HAP-1 (cell line): ENCODE measurements at regions not wholly inside any gene's neighbourhood (a gene's known extent, or its start where the extent isn't known, plus 50 kb on each side); places are given as distances from the start of the nearest gene placed in this dataset.

Experiments
- DNase-seq, 2 experiments: peaks; one replicate each; pipeline ENCODE4 v3.0.0-alpha.2; 2016 to 2020; ENCODE audit warnings: low spot score in 2 of 2
- H3K27me3 ChIP-seq: fragments of 250-450 bp; sonication (Bioruptor Pico); 2 replicates; pipeline ENCODE4 v1.5.1; 2020; ENCODE audit warnings: low read depth, mild to moderate bottlenecking, moderate library complexity
- H3K36me3 ChIP-seq: fragments of 250-450 bp; sonication (Bioruptor Pico); replicated peaks from 2 replicates; pipeline ENCODE4 v1.5.1; 2020; ENCODE audit warnings: mild to moderate bottlenecking
- H3K4me1 ChIP-seq: fragments of 250-450 bp; sonication (Bioruptor Pico); 2 replicates; pipeline ENCODE4 v1.5.1; 2020; ENCODE audit warnings: mild to moderate bottlenecking
- H3K4me3 ChIP-seq: fragments of 250-450 bp; sonication (Bioruptor Pico); 2 replicates; pipeline ENCODE4 v1.5.1; 2020; ENCODE audit warnings: mild to moderate bottlenecking, moderate library complexity
- H3K9me3 ChIP-seq: fragments of 250-450 bp; sonication (Bioruptor Pico); 2 replicates; pipeline ENCODE4 v1.5.1; 2020; ENCODE audit warnings: mild to moderate bottlenecking, moderate library complexity
- in situ Hi-C: fragments of 300-500 bp; cut with MboI; formaldehyde crosslinking; loops from 3 replicates; pipeline ENCODE4 v1.14.3; 2020; ENCODE audit warnings: low sequenced_read_pairs, inconsistent platforms, mixed read lengths

GRCh38 chr5:4156153-4156552, 560.5 kb downstream of the IRX1 start:
- Histone ChIP-seq H3K27me3 (no peaks in the 10 kb centered on the region), H3K9me3 (no peaks in the 10 kb centered on the region; the same call in 1 of the 2 replicates), H3K4me3 (no peak overlapping the region), H3K4me1 (no peaks in the 10 kb centered on the region), H3K36me3 (no peaks in the 10 kb centered on the region)
- DNase-seq: no peak
- in situ Hi-C loops: no loop called here

- H3K9me3 ChIP-seq: no peaks in the 10 kb centered on the region; the same call in 1 of the 2 replicates
- no peaks in the 10 kb centered on the region for H3K4me1 ChIP-seq
- H3K36me3 ChIP-seq: no peaks in the 10 kb centered on the region
- no peaks in the 10 kb centered on the region for H3K27me3 ChIP-seq
- DNase-seq: no peak
- in situ Hi-C loops: no loop called here
- H3K4me3 ChIP-seq: no peak overlapping the region
Measured at GRCh38 chr5:4156889-4157288, 561.3 kb downstream of the IRX1 start.

GRCh38 chr5:4158750-4159447, 563.3 kb downstream of the IRX1 start:
- no peaks in the 10 kb centered on the region; the same call in 1 of the 2 replicates for H3K9me3 ChIP-seq
- no peaks in the 10 kb centered on the region for H3K36me3 ChIP-seq
- no peak overlapping the region for H3K4me3 ChIP-seq
- no peak for DNase-seq
- in situ Hi-C loops: no loop called here
- H3K4me1 ChIP-seq: no peaks in the 10 kb centered on the region
- no peaks in the 10 kb centered on the region for H3K27me3 ChIP-seq

GRCh38 chr5:4159681-4160080, 564.0 kb downstream of the IRX1 start:
- Histone ChIP-seq H3K27me3 (no peaks in the 10 kb centered on the region), H3K4me1 (no peaks in the 10 kb centered on the region), H3K36me3 (no peaks in the 10 kb centered on the region), H3K4me3 (no peak overlapping the region), H3K9me3 (no peaks in the 10 kb centered on the region; the same call in 1 of the 2 replicates)
- no peak for DNase-seq
- in situ Hi-C loops: no loop called here

GRCh38 chr5:4164167-4164566, 568.5 kb downstream of the IRX1 start:
- no peaks in the 10 kb centered on the region for H3K36me3 ChIP-seq
- no peaks in the 10 kb centered on the region for H3K27me3 ChIP-seq
- H3K9me3 ChIP-seq: no peaks in the 10 kb centered on the region; the same call in 1 of the 2 replicates
- no peaks in the 10 kb centered on the region for H3K4me1 ChIP-seq
- DNase-seq: no peak
- in situ Hi-C loops: no loop called here
- no peak overlapping the region for H3K4me3 ChIP-seq

- Histone ChIP-seq H3K36me3 (no peaks in the 10 kb centered on the region), H3K27me3 (no peaks in the 10 kb centered on the region), H3K4me1 (no peaks in the 10 kb centered on the region), H3K9me3 (no peaks in the 10 kb centered on the region), H3K4me3 (no peak overlapping the region)
- no peak for DNase-seq
- in situ Hi-C loops: no loop called here
Measured at GRCh38 chr5:4180703-4181102, 585.1 kb downstream of the IRX1 start.

- DNase-seq: no peak
- no peaks in the 10 kb centered on the region for H3K27me3 ChIP-seq
- H3K36me3 ChIP-seq: no peaks in the 10 kb centered on the region
- H3K9me3 ChIP-seq: no peaks in the 10 kb centered on the region
- H3K4me1 ChIP-seq: no peaks in the 10 kb centered on the region
- H3K4me3 ChIP-seq: no peak overlapping the region
- in situ Hi-C loops: no loop called here
Measured at GRCh38 chr5:4182144-4182543, 586.5 kb downstream of the IRX1 start.

- Histone ChIP-seq H3K4me3 (no peak overlapping the region), H3K9me3 (no peaks in the 10 kb centered on the region), H3K36me3 (no peaks in the 10 kb centered on the region), H3K4me1 (no peaks in the 10 kb centered on the region), H3K27me3 (no peaks in the 10 kb centered on the region)
- in situ Hi-C loops: no loop called here
- DNase-seq: no peak
Measured at GRCh38 chr5:4185127-4185526, 589.5 kb downstream of the IRX1 start.

- in situ Hi-C loops: no loop called here
- no peak for DNase-seq
Measured at GRCh38 chr5:4188704-4189103, 593.1 kb downstream of the IRX1 start.

GRCh38 chr5:4189317-4189716, 593.7 kb downstream of the IRX1 start:
- in situ Hi-C loops: no loop called here
- no peaks in the 10 kb centered on the region for H3K27me3 ChIP-seq

More at GRCh38 chr5:4188704-4189103, 593.1 kb downstream of the IRX1 start:
- Histone ChIP-seq H3K9me3 (no peaks in the 10 kb centered on the region), H3K4me3 (no peak overlapping the region), H3K27me3 (no peaks in the 10 kb centered on the region), H3K4me1 (no peaks in the 10 kb centered on the region), H3K36me3 (no peaks in the 10 kb centered on the region)

GRCh38 chr5:4191041-4191440, 595.4 kb downstream of the IRX1 start:
- peak in 1 of 2 experiments; percentile 13 for DNase-seq
- Histone ChIP-seq H3K9me3 (no peaks in the 10 kb centered on the region), H3K36me3 (no peaks in the 10 kb centered on the region), H3K27me3 (no peaks in the 10 kb centered on the region), H3K4me1 (no peaks in the 10 kb centered on the region), H3K4me3 (no peak overlapping the region)
- in situ Hi-C loops: no loop called here

More at GRCh38 chr5:4189317-4189716, 593.7 kb downstream of the IRX1 start:
- H3K36me3 ChIP-seq: no peaks in the 10 kb centered on the region
- no peak for DNase-seq
- no peaks in the 10 kb centered on the region for H3K4me1 ChIP-seq
- H3K4me3 ChIP-seq: no peak overlapping the region
- H3K9me3 ChIP-seq: no peaks in the 10 kb centered on the region

GRCh38 chr5:4191703-4192102, 596.1 kb downstream of the IRX1 start:
- Histone ChIP-seq H3K4me3 (no peak overlapping the region), H3K9me3 (no peaks in the 10 kb centered on the region), H3K27me3 (no peaks in the 10 kb centered on the region), H3K4me1 (no peaks in the 10 kb centered on the region), H3K36me3 (no peaks in the 10 kb centered on the region)
- in situ Hi-C loops: no loop called here
- DNase-seq: no peak

GRCh38 chr5:4192111-4192510, 596.5 kb downstream of the IRX1 start:
- no peaks in the 10 kb centered on the region for H3K36me3 ChIP-seq
- H3K27me3 ChIP-seq: no peaks in the 10 kb centered on the region
- in situ Hi-C loops: no loop called here
- DNase-seq: no peak
- no peaks in the 10 kb centered on the region for H3K9me3 ChIP-seq
- no peak overlapping the region for H3K4me3 ChIP-seq
- H3K4me1 ChIP-seq: no peaks in the 10 kb centered on the region

GRCh38 chr5:4196744-4197143, 601.1 kb downstream of the IRX1 start:
- Histone ChIP-seq H3K4me3 (no peak overlapping the region), H3K4me1 (no peaks in the 10 kb centered on the region), H3K9me3 (no peaks in the 10 kb centered on the region), H3K36me3 (no peaks in the 10 kb centered on the region), H3K27me3 (no peaks in the 10 kb centered on the region)
- in situ Hi-C loops: no loop called here
- no peak for DNase-seq

GRCh38 chr5:4197151-4197550, 601.5 kb downstream of the IRX1 start:
- H3K9me3 ChIP-seq: no peaks in the 10 kb centered on the region
- no peaks in the 10 kb centered on the region for H3K27me3 ChIP-seq
- no peaks in the 10 kb centered on the region for H3K36me3 ChIP-seq
- no peaks in the 10 kb centered on the region for H3K4me1 ChIP-seq
- no peak for DNase-seq
- in situ Hi-C loops: no loop called here
- no peak overlapping the region for H3K4me3 ChIP-seq
